ENCODE measurements at regions not wholly inside any gene's neighbourhood (a gene's known extent, or its start where the extent isn't known, plus 50 kb on each side); places are given as distances from the start of the nearest gene placed in this dataset.

DNA sequence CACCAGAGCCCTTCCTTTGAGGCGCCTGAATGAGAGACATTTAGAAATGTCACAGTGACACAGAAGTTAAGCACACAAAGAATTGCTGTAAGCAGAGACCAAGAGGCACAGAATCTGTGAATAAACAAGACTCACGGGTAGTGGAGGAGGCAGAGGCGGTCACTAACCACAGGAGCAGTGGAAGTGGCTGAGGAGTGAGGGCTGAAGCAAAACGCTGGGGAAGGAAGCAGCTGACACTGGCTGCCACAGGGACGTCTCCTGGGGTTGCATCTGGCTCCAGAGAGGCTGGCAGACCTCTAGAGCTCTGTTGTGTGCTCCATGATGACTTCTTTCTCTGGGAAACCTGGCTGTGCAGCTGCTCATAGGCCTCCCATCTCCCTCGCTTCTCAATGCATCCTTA lies 65.0 kb upstream of the SLC2A12 start:
- DNase-seq = peak; percentile 5

DNA sequence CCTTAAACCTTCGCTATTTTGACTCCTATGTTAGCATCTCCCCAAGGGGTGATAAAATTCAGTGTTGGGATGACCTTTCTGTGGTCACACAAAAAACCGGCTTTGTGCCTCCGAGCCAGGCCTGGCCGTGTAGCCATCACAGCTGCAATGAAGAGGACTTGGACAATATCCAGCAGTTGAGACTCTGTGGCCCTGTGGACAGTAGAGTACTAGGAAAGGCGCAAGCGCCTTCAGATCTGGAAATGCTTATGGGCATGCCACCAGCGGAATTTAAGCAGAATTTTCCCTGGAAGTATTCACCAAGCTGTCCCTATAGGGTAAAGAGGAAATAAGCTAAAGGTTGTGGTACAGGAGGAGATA lies 63.3 kb upstream of the SLC2A12 start:
- no peak for DNase-seq

DNA sequence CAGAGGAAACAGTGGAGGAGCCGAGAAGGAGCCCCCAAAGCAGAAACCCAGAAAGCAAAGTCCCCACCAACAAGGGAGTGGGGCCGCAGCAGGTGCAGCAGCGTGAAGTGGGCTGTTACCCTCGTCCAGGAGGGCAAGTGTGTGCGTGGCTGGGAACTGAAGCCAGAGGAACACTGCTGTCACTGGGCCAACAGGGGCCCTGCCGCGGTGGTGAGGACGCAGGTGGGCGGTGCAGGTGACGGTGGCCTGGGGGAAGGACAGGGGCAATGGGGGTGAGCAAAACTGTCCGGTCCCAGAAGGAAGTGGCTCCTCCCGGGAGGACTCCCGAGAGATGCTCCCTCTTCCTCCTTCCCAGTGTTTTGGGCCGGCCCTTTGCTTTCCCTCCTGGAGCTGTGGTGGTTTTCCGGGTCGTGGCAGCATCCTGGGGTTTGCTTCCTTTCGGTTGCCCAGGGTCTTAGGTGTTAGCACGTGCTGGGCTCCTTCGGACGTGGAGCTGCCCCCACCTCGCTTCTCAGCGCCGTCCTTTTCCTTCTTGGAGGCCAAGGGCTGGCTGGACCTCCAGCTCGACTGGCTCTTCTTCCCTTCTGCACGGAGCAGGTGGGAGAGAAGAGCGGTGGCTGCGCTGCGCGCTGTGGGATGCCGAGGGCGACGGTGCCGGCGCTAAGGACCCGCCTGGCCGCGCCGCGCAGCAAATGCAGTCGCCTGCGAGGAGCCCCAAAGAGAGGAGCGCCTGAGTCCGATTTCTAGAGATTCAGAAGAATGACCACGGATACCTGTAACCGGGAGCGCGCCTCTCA lies 62.7 kb upstream of the SLC2A12 start:
- DNase-seq = no peak

DNA sequence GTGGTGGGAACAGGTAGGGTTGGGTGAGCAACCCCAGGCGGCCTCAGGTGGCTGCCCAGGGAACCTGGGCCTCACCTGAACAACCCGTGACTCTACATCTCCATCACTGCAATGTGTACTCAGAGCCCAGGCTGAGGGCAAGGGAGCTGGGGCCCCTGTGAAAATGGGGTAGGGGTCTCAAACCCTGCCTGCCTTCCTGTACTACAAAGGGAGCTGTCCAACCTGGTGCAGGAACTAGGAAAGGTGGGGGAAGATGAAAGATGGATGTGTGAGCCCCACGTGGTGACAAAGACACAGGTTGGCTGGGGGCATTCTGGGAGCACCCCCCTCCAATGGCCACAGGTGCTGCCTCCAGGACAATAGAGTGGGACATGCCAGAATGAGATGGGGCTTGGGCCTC lies 62.1 kb upstream of the SLC2A12 start:
- no peak for DNase-seq

DNA sequence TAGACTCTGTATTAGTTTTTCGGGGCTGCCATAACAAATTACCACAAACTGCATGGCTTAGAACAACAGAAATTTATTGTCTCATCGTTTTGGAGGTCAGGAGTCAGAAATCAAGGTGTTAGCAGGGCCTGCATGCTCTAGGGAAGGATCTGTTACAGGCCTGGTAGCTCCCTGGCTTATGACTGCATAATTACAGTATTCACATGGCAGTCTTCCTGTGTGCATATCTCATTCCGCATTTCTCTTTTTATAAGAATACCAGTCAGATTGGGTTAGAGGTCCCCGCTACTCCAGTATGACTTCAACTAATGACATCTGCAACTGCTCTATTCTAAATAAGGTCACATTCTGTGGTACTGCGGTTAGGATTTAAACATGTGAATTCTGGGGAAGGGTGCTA lies 59.3 kb upstream of the SLC2A12 start:
- DNase-seq = no peak

DNA sequence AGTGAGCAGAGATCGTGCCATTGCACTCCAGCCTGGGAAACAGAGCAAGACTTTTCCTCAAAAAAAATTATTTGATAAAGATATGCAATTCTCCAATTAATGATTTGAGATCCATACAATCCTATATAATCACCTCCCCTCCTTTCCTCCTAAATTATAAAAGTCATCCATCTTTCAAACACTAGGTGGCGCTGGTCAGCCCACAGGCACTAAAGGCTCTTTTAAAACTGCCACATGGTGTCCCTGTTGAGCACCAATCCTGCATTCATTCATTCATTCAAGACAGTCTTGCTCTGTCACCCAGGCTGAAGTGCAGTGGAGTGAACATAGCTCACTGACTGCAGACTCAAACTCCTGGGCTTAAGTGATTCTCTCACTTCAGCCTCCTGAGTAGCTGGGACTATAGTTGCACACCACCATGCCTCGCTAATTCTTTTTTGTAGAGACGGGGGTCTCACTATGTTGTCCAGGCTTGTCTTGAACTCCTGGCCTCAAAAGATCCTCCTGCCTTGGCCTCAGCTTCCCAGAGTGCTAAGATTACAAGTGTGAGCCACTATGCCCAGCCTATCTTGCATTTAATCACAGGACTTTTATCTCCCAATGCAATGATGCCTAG lies 58.7 kb upstream of the SLC2A12 start:
- peak; percentile 68 for DNase-seq

DNA sequence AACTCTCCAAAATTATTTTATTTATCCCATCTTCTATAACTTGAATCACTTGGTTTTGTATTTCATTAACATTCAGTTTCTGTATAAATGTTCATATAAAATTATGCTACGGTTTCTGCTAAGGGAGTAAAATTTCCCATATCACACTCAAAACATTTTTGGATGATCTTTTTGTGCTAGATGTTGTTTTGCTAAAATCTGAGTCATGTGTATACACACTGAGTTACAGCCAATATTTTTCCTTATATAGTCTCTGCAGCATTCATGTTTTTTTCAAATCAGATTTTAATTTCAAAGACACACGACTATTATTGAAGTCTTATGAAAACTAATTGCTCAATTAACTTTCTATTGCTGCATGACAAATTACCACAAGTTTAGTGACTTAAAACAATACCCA lies 54.3 kb upstream of the SLC2A12 start:
- no peak for DNase-seq

DNA sequence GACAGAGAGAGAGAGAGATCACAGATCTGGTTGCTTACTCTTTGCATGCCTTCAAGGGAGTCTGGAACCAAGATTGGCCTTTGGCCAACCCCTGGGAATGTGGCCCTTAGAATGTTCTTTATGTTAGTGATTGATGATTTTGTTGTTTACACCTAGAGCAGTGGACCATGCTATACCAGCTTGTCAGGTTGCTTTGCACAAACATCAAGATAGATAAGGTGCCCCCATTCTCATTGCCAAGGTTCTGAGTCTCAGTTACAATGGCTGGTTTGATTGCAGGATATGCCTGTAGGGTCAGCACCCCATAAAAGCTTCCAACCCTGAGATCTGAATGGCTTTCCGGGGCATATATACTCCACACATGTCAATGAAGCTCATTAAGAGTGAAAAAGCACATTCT lies 53.5 kb upstream of the SLC2A12 start:
- no peak for DNase-seq

DNA sequence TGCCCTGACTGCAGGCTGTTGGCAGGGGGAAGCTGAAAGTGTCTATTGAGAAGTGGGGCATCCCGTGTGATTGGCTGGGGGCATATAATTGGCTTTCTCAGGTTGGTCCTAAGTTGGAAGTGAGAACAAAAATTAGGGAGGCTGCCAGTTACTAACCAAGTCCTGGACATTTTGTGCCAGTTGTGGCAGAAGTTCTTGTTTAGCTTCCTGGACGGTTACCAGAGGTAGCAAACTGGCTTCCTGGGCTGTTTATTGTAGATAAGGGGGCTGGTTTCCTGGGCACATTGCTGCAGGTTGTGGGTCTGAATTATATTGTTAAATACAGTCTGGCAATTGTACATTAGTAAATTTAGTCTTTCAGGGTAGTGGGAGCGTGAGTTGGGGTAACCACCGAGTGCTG lies 50.6 kb upstream of the SLC2A12 start:
- DNase-seq = no peak

Measured in activated CD4-positive, alpha-beta T cell treated with anti-CD3 and anti-CD28 coated beads, Interleukin-2, amount 50 U/mL, for 16 hours (primary cell).